GM12878 (cell line): ENCODE measurements at regions not wholly inside any gene's neighbourhood (a gene's known extent, or its start where the extent isn't known, plus 50 kb on each side); places are given as distances from the start of the nearest gene placed in this dataset.

Experiments
- ATAC-seq: fragments of 200-7000 bp; cut with Tn5 transposase; 3 replicates; pipeline ENCODE4 v1.9.1; 2020; ENCODE audit warnings: mild to moderate bottlenecking, moderate library complexity
- BruUV-seq: library from RNA; stranded (reverse); fragments of 400-500 nt; replicated peaks from 2 replicates; lab custom pipeline; 2021; lab: Mats Ljungman, UMichigan
- CTCF ChIA-PET: fragments of 300-600 bp; sonication (Branson Sonifier 250); formaldehyde crosslinking; extraction: SDS; loops from one replicate; lab custom pipeline; 2021; ENCODE audit warnings: inconsistent platforms; lab: Yijun Ruan, JAX
- POLR2A ChIA-PET: fragments of 350-600 bp; formaldehyde crosslinking; extraction: SDS; loops from one replicate; lab custom pipeline; 2021; ENCODE audit warnings: inconsistent platforms; lab: Charles Lee
- RAD21 ChIA-PET: fragments of 300-600 bp; sonication (Branson Sonifier 250); formaldehyde crosslinking; loops from one replicate; lab custom pipeline; 2023; ENCODE audit warnings: antibody characterized with exemption; ENCODE audit not compliant: unreplicated experiment; lab: Charles Lee
- SMC1A ChIA-PET: fragments of 300-600 bp; sonication (Branson Sonifier 250); formaldehyde crosslinking; loops from one replicate; lab custom pipeline; 2023; ENCODE audit not compliant: unreplicated experiment, uncharacterized antibody; lab: Charles Lee
- DNase-seq: peaks from one replicate; pipeline ENCODE4 v3.0.0-alpha.2; 2011; ENCODE audit warnings: low read depth, low spot score
- FAIRE-seq: peaks from 3 replicates; lab custom pipeline; 2011; peaks lifted over from hg19 to GRCh38; lab: Jason Lieb, UNC
- H2AFZ ChIP-seq: 2 replicates; pipeline ENCODE4 v1.6.0; 2011; ENCODE audit warnings: low read depth, low read length, control low read depth; ENCODE audit not compliant: control insufficient read depth
- H3K27ac ChIP-seq: 2 replicates; pipeline ENCODE4 v1.5.1; 2011; ENCODE audit warnings: control low read depth; ENCODE audit not compliant: control insufficient read depth, insufficient read depth
- H3K27me3 ChIP-seq, 2 experiments: replicated peaks in 1 of 2; 2 replicates each; pipeline versions ENCODE4 v1.6.0 to v1.6.1; 2011; ENCODE audit warnings: low read length in 1 of 2; ENCODE audit not compliant: control insufficient read depth in 2 of 2, insufficient read depth in 2 of 2
- H3K36me3 ChIP-seq, 2 experiments: 2 replicates each; pipeline ENCODE4 v1.5.1; 2011; ENCODE audit warnings: low read length in 1 of 2; ENCODE audit not compliant: control insufficient read depth in 2 of 2, insufficient read depth in 2 of 2
- H3K4me1 ChIP-seq: 2 replicates; pipeline ENCODE4 v1.6.1; 2011; ENCODE audit warnings: mild to moderate bottlenecking, low read length, moderate library complexity, mixed read lengths; ENCODE audit not compliant: control insufficient read depth, insufficient read depth
- H3K4me2 ChIP-seq: 2 replicates; pipeline ENCODE4 v1.6.0; 2011; ENCODE audit warnings: control low read depth; ENCODE audit not compliant: control insufficient read depth, insufficient read depth
- H3K4me3 ChIP-seq: fragments of 200-600 bp; sonication (generic); 2 replicates; pipeline ENCODE4 v1.5.1; 2016
- H3K79me2 ChIP-seq: 2 replicates; pipeline ENCODE4 v1.6.0; 2011; ENCODE audit warnings: low read length; ENCODE audit not compliant: control insufficient read depth, insufficient read depth
- H3K9ac ChIP-seq: 2 replicates; pipeline ENCODE4 v1.8.0; 2011; ENCODE audit warnings: low read length, control low read depth, mixed read lengths; ENCODE audit not compliant: control insufficient read depth, insufficient read depth
- H3K9me3 ChIP-seq: replicated peaks from 3 replicates; pipeline ENCODE4 v1.5.1; 2011; ENCODE audit warnings: mild to moderate bottlenecking, low read length; ENCODE audit not compliant: control insufficient read depth, insufficient read depth
- H4K20me1 ChIP-seq: 2 replicates; pipeline ENCODE4 v1.6.0; 2011; ENCODE audit not compliant: control insufficient read depth, insufficient read depth
- BCLAF1 ChIP-seq: fragments of 450-650 bp; IDR thresholded peaks from 2 replicates; pipeline ENCODE4 v1.6.1; 2017; ENCODE audit warnings: antibody characterized with exemption, mild to moderate bottlenecking, moderate library complexity
- BRCA1 ChIP-seq: IDR thresholded peaks from 2 replicates; pipeline ENCODE4 v1.6.1; 2011; ENCODE audit warnings: low read depth, low read length, improper control_type of control experiment
- FOXM1 ChIP-seq: IDR thresholded peaks from 2 replicates; pipeline ENCODE4 v1.6.1; 2012; ENCODE audit warnings: low read depth, mild to moderate bottlenecking, inconsistent platforms, low read length, moderate library complexity
- GABPA ChIP-seq: IDR thresholded peaks from 2 replicates; pipeline ENCODE4 v1.6.1; 2014; ENCODE audit warnings: antibody characterized with exemption, low read depth, mild to moderate bottlenecking, inconsistent platforms
- KAT2A ChIP-seq: conservative IDR thresholded peaks from 2 replicates; pipeline ENCODE4 v1.6.1; 2011; ENCODE audit warnings: low read depth, low read length; ENCODE audit not compliant: control insufficient read depth
- KLF5 ChIP-seq: fragments of 450-650 bp; IDR thresholded peaks from 2 replicates; pipeline ENCODE4 v1.6.1; 2014; ENCODE audit warnings: mild to moderate bottlenecking; ENCODE audit not compliant: partially characterized antibody
- PML ChIP-seq: IDR thresholded peaks from 2 replicates; pipeline ENCODE4 v1.6.1; 2012; ENCODE audit warnings: low read length, inconsistent platforms
- POLR2AphosphoS2 ChIP-seq: IDR thresholded peaks from 2 replicates; pipeline ENCODE4 v1.6.1; 2011; ENCODE audit warnings: low read depth, mild to moderate bottlenecking, low read length, improper control_type of control experiment, moderate library complexity
- RAD21 ChIP-seq: IDR thresholded peaks from 2 replicates; pipeline ENCODE4 v1.6.1; 2011; ENCODE audit warnings: mild to moderate bottlenecking, low read depth, low read length, moderate library complexity; ENCODE audit not compliant: insufficient read depth
- SMARCA5 ChIP-seq: fragments of 450-650 bp; IDR thresholded peaks from 2 replicates; pipeline ENCODE4 v1.6.1; 2017; ENCODE audit warnings: mild to moderate bottlenecking
- TAF1 ChIP-seq: IDR thresholded peaks from 2 replicates; pipeline ENCODE4 v1.6.1; 2011; ENCODE audit warnings: mild to moderate bottlenecking, low read depth, low read length, borderline replicate concordance
- YY1 ChIP-seq: IDR thresholded peaks from 2 replicates; pipeline ENCODE4 v1.6.1; 2011; ENCODE audit warnings: low read depth, mild to moderate bottlenecking, low read length
- ZBTB40 ChIP-seq: fragments of 450-650 bp; IDR thresholded peaks from 2 replicates; pipeline ENCODE4 v1.6.1; 2016; ENCODE audit warnings: mild to moderate bottlenecking, moderate library complexity, borderline replicate concordance
- ZNF217 ChIP-seq: fragments of 450-650 bp; IDR thresholded peaks from 2 replicates; pipeline ENCODE4 v1.6.1; 2017; ENCODE audit warnings: antibody characterized with exemption, mild to moderate bottlenecking
- ZNF592 ChIP-seq: fragments of 450-650 bp; IDR thresholded peaks from 2 replicates; pipeline ENCODE4 v1.6.1; 2017; ENCODE audit warnings: mild to moderate bottlenecking, moderate library complexity
- WGBS: methylation state at CpG from one replicate; pipeline ENCODE4 v1.1.6; 2016; ENCODE audit warnings: low lambda C conversion rate; ENCODE audit not compliant: insufficient replicate concordance, insufficient coverage; ENCODE audit errors: missing lambda C conversion rate; 5-methylcytosine and 5-hydroxymethylcytosine counted together
- in situ Hi-C: fragments of 300-500 bp; cut with MboI; formaldehyde crosslinking; loops from 9 replicates; pipeline ENCODE4 v1.14.3; 2018; ENCODE audit warnings: mixed read lengths
- intact Hi-C: fragments of 100-400 bp; cut with micrococcal nuclease; formaldehyde crosslinking; loops from one replicate; pipeline ENCODE4 v1.14.2; 2022; ENCODE audit not compliant: unreplicated experiment

- no peak for TF ChIP-seq TAF1
- no peak for TF ChIP-seq KLF5
- TF ChIP-seq KAT2A, result no peak
- TF ChIP-seq ZBTB40, result no peak
- TF ChIP-seq POLR2AphosphoS2, result no peak
Observed at GRCh38 chr12:46914336-46914735, 88.5 kb upstream of the SLC38A4 start (continued).

GRCh38 chr12:46915082-46915481 is 89.3 kb upstream of the SLC38A4 start:
- WGBS, result 5% methylated on average over 2 of the region's 2 CpGs
- Histone ChIP-seq H3K36me3 (no peaks in the 10 kb centered on the region), H2AFZ (no peak overlapping the region), H4K20me1 (no peaks in the 10 kb centered on the region), H3K27me3 (no peaks in the 10 kb centered on the region), H3K4me3 (no peak overlapping the region), H3K9ac (no peak overlapping the region), H3K27ac (no peak overlapping the region), H3K4me2 (no peak overlapping the region), H3K79me2 (no peaks in the 10 kb centered on the region), H3K9me3 (no peaks in the 10 kb centered on the region), H3K4me1 (no peaks in the 10 kb centered on the region)
- in situ Hi-C loops (no loop called here), intact Hi-C loops (no loop called here)
- ChIA-PET CTCF (no interaction called here), POLR2A (no interaction called here), RAD21 (no interaction called here), SMC1A (no interaction called here)
- BruUV-seq, result no TSS peak
- FAIRE-seq, result no peak
- no peak for ATAC-seq
- no peak for DNase-seq
- no peak for TF ChIP-seq SMARCA5
- no peak for TF ChIP-seq FOXM1
- no peak for TF ChIP-seq ZNF217
- TF ChIP-seq YY1, result no peak
- no peak for TF ChIP-seq GABPA
- TF ChIP-seq ZNF592, result no peak
- TF ChIP-seq BCLAF1, result no peak
- no peak for TF ChIP-seq PML
- no peak for TF ChIP-seq BRCA1
- no peak for TF ChIP-seq RAD21
